ENCODE measurements at regions not wholly inside any gene's neighbourhood (a gene's known extent, or its start where the extent isn't known, plus 50 kb on each side); places are given as distances from the start of the nearest gene placed in this dataset.
A peak's percentile ranks its signal among the peaks of the same experiment; 100 is the strongest.

GRCh38 chr1:232521660-232522059 lies 108.3 kb downstream of the SIPA1L2 start:
- no peak overlapping the region for H3K4me3 ChIP-seq (ENCODE audit: low read length)
- no peak for DNase-seq (ENCODE audit: low read depth)
- TF ChIP-seq, protein P1, sequence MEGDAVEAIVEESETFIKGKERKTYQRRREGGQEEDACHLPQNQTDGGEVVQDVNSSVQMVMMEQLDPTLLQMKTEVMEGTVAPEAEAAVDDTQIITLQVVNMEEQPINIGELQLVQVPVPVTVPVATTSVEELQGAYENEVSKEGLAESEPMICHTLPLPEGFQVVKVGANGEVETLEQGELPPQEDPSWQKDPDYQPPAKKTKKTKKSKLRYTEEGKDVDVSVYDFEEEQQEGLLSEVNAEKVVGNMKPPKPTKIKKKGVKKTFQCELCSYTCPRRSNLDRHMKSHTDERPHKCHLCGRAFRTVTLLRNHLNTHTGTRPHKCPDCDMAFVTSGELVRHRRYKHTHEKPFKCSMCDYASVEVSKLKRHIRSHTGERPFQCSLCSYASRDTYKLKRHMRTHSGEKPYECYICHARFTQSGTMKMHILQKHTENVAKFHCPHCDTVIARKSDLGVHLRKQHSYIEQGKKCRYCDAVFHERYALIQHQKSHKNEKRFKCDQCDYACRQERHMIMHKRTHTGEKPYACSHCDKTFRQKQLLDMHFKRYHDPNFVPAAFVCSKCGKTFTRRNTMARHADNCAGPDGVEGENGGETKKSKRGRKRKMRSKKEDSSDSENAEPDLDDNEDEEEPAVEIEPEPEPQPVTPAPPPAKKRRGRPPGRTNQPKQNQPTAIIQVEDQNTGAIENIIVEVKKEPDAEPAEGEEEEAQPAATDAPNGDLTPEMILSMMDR (conservative IDR thresholded peaks at IDR 0.05; ENCODE audit: low read length), result no peak

DNA sequence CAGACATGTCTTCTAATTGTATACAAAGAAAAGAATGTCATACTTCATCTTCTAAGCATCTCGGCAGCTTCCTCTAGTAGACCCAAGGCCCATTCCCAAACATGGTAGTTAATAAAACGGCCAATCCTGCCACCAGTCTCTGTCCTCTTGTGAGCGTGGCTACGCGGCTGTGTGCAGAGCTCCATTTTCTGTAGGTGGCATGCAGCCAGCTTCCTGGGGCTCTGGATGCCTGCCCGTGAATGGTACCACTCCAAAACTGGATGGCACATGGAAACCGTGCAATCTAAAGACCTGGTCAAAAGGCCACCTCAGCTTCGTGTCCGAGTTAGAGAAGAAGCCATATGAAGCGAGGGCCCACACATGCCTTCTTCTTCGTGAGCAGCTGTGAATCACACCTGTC lies 110.7 kb downstream of the SIPA1L2 start:
- TF ChIP-seq, protein P1 (conservative IDR thresholded peaks at IDR 0.05; ENCODE audit: low read length), result no peak
- DNase-seq (ENCODE audit: low read depth), result no peak
- H3K4me3 ChIP-seq (ENCODE audit: low read length), result no peak overlapping the region

DNA sequence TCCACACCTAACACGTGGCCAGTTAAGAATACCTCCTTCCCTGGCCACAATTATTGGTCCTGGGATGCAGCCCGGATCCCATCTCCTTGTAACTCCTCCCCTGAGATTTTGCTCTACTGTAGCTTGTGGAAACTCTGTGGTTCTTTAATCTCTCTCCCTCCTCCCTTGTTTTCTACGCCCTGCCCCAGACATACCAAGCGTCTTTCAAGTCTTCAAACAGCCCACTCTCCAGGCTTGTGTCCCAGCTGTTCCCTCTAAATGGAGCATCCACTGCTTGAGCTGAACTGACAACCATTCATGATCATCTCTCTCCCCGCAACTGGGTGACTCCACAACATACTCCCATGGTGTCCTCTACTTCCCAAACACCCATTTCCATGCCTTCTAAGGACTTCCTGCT lies 111.6 kb downstream of the SIPA1L2 start:
- no peak for DNase-seq (ENCODE audit: low read depth)
- H3K4me3 ChIP-seq (ENCODE audit: low read length), result no peak overlapping the region
- TF ChIP-seq, protein P1 (conservative IDR thresholded peaks at IDR 0.05; ENCODE audit: low read length), result no peak

- no peak overlapping the region for H3K4me3 ChIP-seq (ENCODE audit: low read length)
- TF ChIP-seq, protein P1 (conservative IDR thresholded peaks at IDR 0.05; ENCODE audit: low read length), result no peak
- DNase-seq (ENCODE audit: low read depth), result no peak
These were observed 112.7 kb downstream of the SIPA1L2 start for GRCh38 chr1:232517204-232517603.

GRCh38 chr1:232515706-232516105 lies 114.2 kb downstream of the SIPA1L2 start:
- TF ChIP-seq, protein P1 (conservative IDR thresholded peaks at IDR 0.05; ENCODE audit: low read length), result no peak
- H3K4me3 ChIP-seq (ENCODE audit: low read length), result no peak overlapping the region
- DNase-seq (ENCODE audit: low read depth), result no peak

- TF ChIP-seq, protein P1 (conservative IDR thresholded peaks at IDR 0.05; ENCODE audit: low read length), result no peak
- no peak overlapping the region for H3K4me3 ChIP-seq (ENCODE audit: low read length)
- DNase-seq (ENCODE audit: low read depth), result no peak
These were observed 117.2 kb downstream of the SIPA1L2 start for GRCh38 chr1:232512712-232513111.

DNA sequence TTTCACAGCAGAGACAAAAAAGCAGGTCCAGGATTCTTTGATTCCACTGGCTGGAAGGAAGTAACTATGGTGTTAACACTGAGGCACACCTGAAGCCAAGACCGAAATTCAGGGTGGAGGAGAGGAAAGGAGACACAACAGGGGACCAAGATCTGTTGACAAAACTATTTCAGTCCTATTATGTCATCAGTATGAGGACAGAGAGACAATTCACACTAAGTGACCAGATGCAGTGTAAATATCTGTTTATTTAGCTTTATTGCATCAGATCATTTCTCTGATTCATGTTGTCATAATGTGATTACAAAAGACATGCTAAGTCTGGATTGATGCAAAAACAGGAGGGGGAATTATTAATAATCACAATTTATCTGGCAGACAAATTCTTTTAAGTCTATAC lies 118.8 kb downstream of the SIPA1L2 start:
- TF ChIP-seq, protein P1 (conservative IDR thresholded peaks at IDR 0.05; ENCODE audit: low read length), result no peak
- no peak overlapping the region for H3K4me3 ChIP-seq (ENCODE audit: low read length)
- DNase-seq (ENCODE audit: low read depth), result peak; percentile 34
